ENCODE measurements at regions not wholly inside any gene's neighbourhood (a gene's known extent, or its start where the extent isn't known, plus 50 kb on each side); places are given as distances from the start of the nearest gene placed in this dataset.

GRCh38 chr12:90899456-90900182 is 55.4 kb downstream of the CCER1 start:
- no peak overlapping the region for H3K4me3 Mint-ChIP-seq
- H3K27me3 Mint-ChIP-seq (ENCODE audit: low read depth), result no peaks in the 10 kb centered on the region
- no peaks in the 10 kb centered on the region for H3K36me3 Mint-ChIP-seq (ENCODE audit: low read depth)
- no peaks in the 10 kb centered on the region for H3K4me1 Mint-ChIP-seq
- no peaks in the 10 kb centered on the region for H3K9me3 Mint-ChIP-seq
- no peak overlapping the region for H3K27ac Mint-ChIP-seq
- TF ChIP-seq, protein P1, sequence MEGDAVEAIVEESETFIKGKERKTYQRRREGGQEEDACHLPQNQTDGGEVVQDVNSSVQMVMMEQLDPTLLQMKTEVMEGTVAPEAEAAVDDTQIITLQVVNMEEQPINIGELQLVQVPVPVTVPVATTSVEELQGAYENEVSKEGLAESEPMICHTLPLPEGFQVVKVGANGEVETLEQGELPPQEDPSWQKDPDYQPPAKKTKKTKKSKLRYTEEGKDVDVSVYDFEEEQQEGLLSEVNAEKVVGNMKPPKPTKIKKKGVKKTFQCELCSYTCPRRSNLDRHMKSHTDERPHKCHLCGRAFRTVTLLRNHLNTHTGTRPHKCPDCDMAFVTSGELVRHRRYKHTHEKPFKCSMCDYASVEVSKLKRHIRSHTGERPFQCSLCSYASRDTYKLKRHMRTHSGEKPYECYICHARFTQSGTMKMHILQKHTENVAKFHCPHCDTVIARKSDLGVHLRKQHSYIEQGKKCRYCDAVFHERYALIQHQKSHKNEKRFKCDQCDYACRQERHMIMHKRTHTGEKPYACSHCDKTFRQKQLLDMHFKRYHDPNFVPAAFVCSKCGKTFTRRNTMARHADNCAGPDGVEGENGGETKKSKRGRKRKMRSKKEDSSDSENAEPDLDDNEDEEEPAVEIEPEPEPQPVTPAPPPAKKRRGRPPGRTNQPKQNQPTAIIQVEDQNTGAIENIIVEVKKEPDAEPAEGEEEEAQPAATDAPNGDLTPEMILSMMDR (IDR thresholded peaks at IDR 0.05; ENCODE audit: unreplicated experiment in 3 of 3), result no peak

DNA sequence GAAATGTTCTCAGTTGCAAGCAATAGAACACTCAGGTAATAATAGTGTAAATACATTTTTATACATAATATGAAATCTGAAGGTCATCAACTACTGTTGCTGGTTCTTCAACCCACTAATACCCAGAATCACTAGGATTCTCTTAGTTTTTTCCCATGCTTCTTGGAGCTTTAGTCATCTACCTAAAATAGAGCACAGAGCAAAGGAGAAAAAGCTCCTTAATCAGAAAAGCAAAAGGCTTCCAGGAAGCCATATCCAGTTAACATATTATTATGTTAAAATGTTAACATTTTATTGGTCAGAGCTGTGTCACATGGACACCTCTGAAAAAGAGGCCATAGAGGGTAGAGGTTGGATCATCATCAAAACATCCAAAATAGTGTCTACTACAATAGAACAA is 57.0 kb downstream of the CCER1 start:
- H3K27me3 Mint-ChIP-seq (ENCODE audit: low read depth), result no peaks in the 10 kb centered on the region
- H3K4me1 Mint-ChIP-seq, result no peaks in the 10 kb centered on the region
- H3K4me3 Mint-ChIP-seq, result no peak overlapping the region
- no peaks in the 10 kb centered on the region for H3K9me3 Mint-ChIP-seq
- H3K36me3 Mint-ChIP-seq (ENCODE audit: low read depth), result no peaks in the 10 kb centered on the region
- no peak overlapping the region for H3K27ac Mint-ChIP-seq
- TF ChIP-seq, protein P1 (IDR thresholded peaks at IDR 0.05; ENCODE audit: unreplicated experiment in 3 of 3), result no peak

GRCh38 chr12:90897316-90897715 is 57.7 kb downstream of the CCER1 start:
- H3K4me1 Mint-ChIP-seq, result no peaks in the 10 kb centered on the region

GRCh38 chr12:90896821-90897220 is 58.2 kb downstream of the CCER1 start:
- Mint-ChIP-seq H3K4me1 (no peaks in the 10 kb centered on the region), H3K27me3 (ENCODE audit: low read depth) (no peaks in the 10 kb centered on the region), H3K36me3 (ENCODE audit: low read depth) (no peaks in the 10 kb centered on the region), H3K27ac (no peak overlapping the region), H3K9me3 (no peaks in the 10 kb centered on the region), H3K4me3 (no peak overlapping the region)
- TF ChIP-seq, protein P1 (IDR thresholded peaks at IDR 0.05; ENCODE audit: unreplicated experiment in 3 of 3), result no peak

More at GRCh38 chr12:90897316-90897715, 57.7 kb downstream of the CCER1 start:
- H3K36me3 Mint-ChIP-seq (ENCODE audit: low read depth), result no peaks in the 10 kb centered on the region
- H3K4me3 Mint-ChIP-seq, result no peak overlapping the region
- no peaks in the 10 kb centered on the region for H3K9me3 Mint-ChIP-seq
- TF ChIP-seq, protein P1 (IDR thresholded peaks at IDR 0.05; ENCODE audit: unreplicated experiment in 3 of 3), result no peak
- no peaks in the 10 kb centered on the region for H3K27me3 Mint-ChIP-seq (ENCODE audit: low read depth)
- no peak overlapping the region for H3K27ac Mint-ChIP-seq

- Mint-ChIP-seq H3K4me1 (no peaks in the 10 kb centered on the region), H3K36me3 (ENCODE audit: low read depth) (no peaks in the 10 kb centered on the region), H3K27me3 (ENCODE audit: low read depth) (no peaks in the 10 kb centered on the region), H3K4me3 (no peak overlapping the region), H3K9me3 (no peaks in the 10 kb centered on the region), H3K27ac (no peak overlapping the region)
- TF ChIP-seq, protein P1 (IDR thresholded peaks at IDR 0.05; ENCODE audit: unreplicated experiment in 3 of 3), result no peak
These were observed 58.8 kb downstream of the CCER1 start for GRCh38 chr12:90896164-90896563.

- Mint-ChIP-seq H3K27me3 (ENCODE audit: low read depth) (no peaks in the 10 kb centered on the region), H3K4me3 (no peak overlapping the region), H3K9me3 (peaks cover 7% of the 10 kb centered on the region), H3K4me1 (no peaks in the 10 kb centered on the region), H3K27ac (no peak overlapping the region), H3K36me3 (ENCODE audit: low read depth) (no peaks in the 10 kb centered on the region)
- TF ChIP-seq, protein P1 (IDR thresholded peaks at IDR 0.05; ENCODE audit: unreplicated experiment in 3 of 3), result no peak
These were observed 66.7 kb downstream of the CCER1 start for GRCh38 chr12:90888316-90888715.

Data from nephron (organoid).